HEK293 (cell line): ENCODE measurements at regions not wholly inside any gene's neighbourhood (a gene's known extent, or its start where the extent isn't known, plus 50 kb on each side); places are given as distances from the start of the nearest gene placed in this dataset.
A peak's percentile ranks its signal among the peaks of the same experiment; 100 is the strongest.

ENCODE experiments used
- CTCF ChIA-PET: fragments of 350-600 bp; formaldehyde crosslinking; extraction: SDS; loops from one replicate; lab custom pipeline; 2021; ENCODE audit warnings: antibody characterized with exemption; lab: Yijun Ruan, JAX
- POLR2A ChIA-PET: fragments of 300-600 bp; formaldehyde crosslinking; extraction: SDS; loops from one replicate; lab custom pipeline; 2020; ENCODE audit warnings: antibody characterized with exemption, inconsistent platforms; lab: Yijun Ruan, JAX
- H3K27ac ChIP-seq: fragments of 200-500 bp; sonication (Bioruptor generic); 2 replicates; pipeline ENCODE4 v1.5.1; 2014; ENCODE audit warnings: low read depth, low read length, control low read depth, inconsistent platforms; ENCODE audit errors: extremely low read depth
- H3K36me3 ChIP-seq, 2 experiments: fragments of 200-500 bp in 1 of 2; sonication (Bioruptor generic) in 1 of 2; 1 replicate in 1 of 2; 2 replicates in 1 of 2; pipeline ENCODE4 v1.5.1; 2014 to 2017; ENCODE audit warnings: inconsistent platforms in 2 of 2, low read length in 2 of 2; ENCODE audit not compliant: control insufficient read depth in 2 of 2, insufficient read depth in 1 of 2
- H3K4me1 ChIP-seq: fragments of 200-500 bp; sonication (Bioruptor generic); 2 replicates; pipeline ENCODE4 v1.5.1; 2014; ENCODE audit warnings: mild to moderate bottlenecking, low read length, inconsistent platforms; ENCODE audit not compliant: control insufficient read depth, insufficient read depth
- H3K4me3 ChIP-seq: 2 replicates; pipeline ENCODE4 v1.5.1; 2011; ENCODE audit warnings: low read depth, mild to moderate bottlenecking, control low read depth, low read length, moderate library complexity
- H3K9me3 ChIP-seq: fragments of 200-500 bp; sonication (Bioruptor generic); 2 replicates; pipeline ENCODE4 v1.5.1; 2014; ENCODE audit warnings: low read depth, low read length, inconsistent platforms; ENCODE audit not compliant: control insufficient read depth, insufficient read depth
- GLIS1 ChIP-seq: fragments of 450-650 bp; formaldehyde crosslinking; IDR thresholded peaks from 2 replicates; pipeline ENCODE4 v1.5.1; 2016; ENCODE audit warnings: missing biosample characterization, missing genetic modification characterization
- KLF1 ChIP-seq: fragments of 450-650 bp; formaldehyde crosslinking; IDR thresholded peaks from 2 replicates; pipeline ENCODE4 v1.5.1; 2016; ENCODE audit warnings: missing biosample characterization, missing genetic modification characterization
- PRDM1 ChIP-seq: fragments of 450-650 bp; formaldehyde crosslinking; IDR thresholded peaks from 2 replicates; pipeline ENCODE4; 2016; ENCODE audit warnings: missing biosample characterization, missing genetic modification characterization
- SP3 ChIP-seq: fragments of 450-650 bp; formaldehyde crosslinking; IDR thresholded peaks from 2 replicates; pipeline ENCODE4 v1.5.1; 2016; ENCODE audit warnings: missing biosample characterization, missing genetic modification characterization
- SP7 ChIP-seq: fragments of 450-650 bp; formaldehyde crosslinking; IDR thresholded peaks from 2 replicates; pipeline ENCODE4 v1.5.1; 2016; ENCODE audit warnings: missing biosample characterization, missing genetic modification characterization
- YY1 ChIP-seq: fragments of 450-650 bp; formaldehyde crosslinking; IDR thresholded peaks from 2 replicates; pipeline ENCODE4 v1.5.1; 2018; ENCODE audit warnings: missing biosample characterization, missing genetic modification characterization
- ZBTB17 ChIP-seq: fragments of 450-650 bp; formaldehyde crosslinking; IDR thresholded peaks from 2 replicates; pipeline ENCODE4 v1.5.1; 2016; ENCODE audit warnings: missing biosample characterization, missing genetic modification characterization
- ZBTB48 ChIP-seq: fragments of 450-650 bp; formaldehyde crosslinking; IDR thresholded peaks from 2 replicates; pipeline ENCODE4 v1.5.1; 2016; ENCODE audit warnings: missing biosample characterization, missing genetic modification characterization
- ZIC2 ChIP-seq: fragments of 450-650 bp; formaldehyde crosslinking; IDR thresholded peaks from 2 replicates; pipeline ENCODE4 v1.5.1; 2016; ENCODE audit warnings: missing biosample characterization, missing genetic modification characterization
- ZNF16 ChIP-seq: fragments of 450-650 bp; formaldehyde crosslinking; IDR thresholded peaks from 2 replicates; pipeline ENCODE4 v1.5.1; 2016; ENCODE audit warnings: low read depth, missing biosample characterization, missing genetic modification characterization
- ZNF311 ChIP-seq: fragments of 450-650 bp; formaldehyde crosslinking; IDR thresholded peaks from 2 replicates; pipeline ENCODE4 v1.5.1; 2017; ENCODE audit warnings: missing biosample characterization, missing genetic modification characterization, borderline replicate concordance
- ZNF341 ChIP-seq: fragments of 450-650 bp; formaldehyde crosslinking; IDR thresholded peaks from 2 replicates; pipeline ENCODE4; 2016; ENCODE audit warnings: low read depth, missing biosample characterization, missing genetic modification characterization
- ZNF366 ChIP-seq: fragments of 450-650 bp; formaldehyde crosslinking; conservative IDR thresholded peaks from 2 replicates; pipeline ENCODE4 v1.5.1; 2016; ENCODE audit warnings: missing biosample characterization, missing genetic modification characterization
- ZNF416 ChIP-seq: fragments of 450-650 bp; formaldehyde crosslinking; IDR thresholded peaks from 2 replicates; pipeline ENCODE4 v1.5.1; 2016; ENCODE audit warnings: missing biosample characterization, missing genetic modification characterization
- ZNF600 ChIP-seq: fragments of 450-650 bp; formaldehyde crosslinking; IDR thresholded peaks from 2 replicates; pipeline ENCODE4 v1.5.1; 2016; ENCODE audit warnings: missing biosample characterization, missing genetic modification characterization
- ZNF610 ChIP-seq: fragments of 450-650 bp; formaldehyde crosslinking; IDR thresholded peaks from 2 replicates; pipeline ENCODE4 v1.5.1; 2016; ENCODE audit warnings: missing biosample characterization, missing genetic modification characterization, borderline replicate concordance
- ZNF629 ChIP-seq: fragments of 450-650 bp; formaldehyde crosslinking; IDR thresholded peaks from 2 replicates; pipeline ENCODE4 v1.5.1; 2017; ENCODE audit warnings: missing biosample characterization, missing genetic modification characterization
- ZNF76 ChIP-seq: fragments of 450-650 bp; formaldehyde crosslinking; IDR thresholded peaks from 2 replicates; pipeline ENCODE4; 2016; ENCODE audit warnings: low read depth, missing biosample characterization, missing genetic modification characterization, borderline replicate concordance
- ZXDB ChIP-seq: fragments of 450-650 bp; formaldehyde crosslinking; IDR thresholded peaks from 2 replicates; pipeline ENCODE4 v1.5.1; 2016; ENCODE audit warnings: missing biosample characterization, missing genetic modification characterization
- TF ChIP-seq, protein P1 (sequence below): fragments of 450-650 bp; formaldehyde crosslinking; IDR thresholded peaks from 2 replicates; pipeline ENCODE4 v1.5.1; 2016; ENCODE audit warnings: missing biosample characterization, missing genetic modification characterization
- TF ChIP-seq, protein P2 (sequence below): sonication (generic); formaldehyde crosslinking; IDR thresholded peaks from 2 replicates; pipeline ENCODE4 v1.8.1; 2022; ENCODE audit warnings: mild to moderate bottlenecking, moderate library complexity, missing genetic modification reagents
- TF ChIP-seq, protein P3 (sequence below): fragments of 450-650 bp; formaldehyde crosslinking; IDR thresholded peaks from 2 replicates; pipeline ENCODE4 v1.5.1; 2016; ENCODE audit warnings: missing biosample characterization, missing genetic modification characterization
- TF ChIP-seq, protein P4 (sequence below): fragments of 450-650 bp; formaldehyde crosslinking; IDR thresholded peaks from 2 replicates; pipeline ENCODE4 v1.5.1; 2017; ENCODE audit warnings: missing biosample characterization, missing genetic modification characterization
- TF ChIP-seq, protein P5 (sequence below): fragments of 450-650 bp; formaldehyde crosslinking; IDR thresholded peaks from 2 replicates; pipeline ENCODE4 v1.5.1; 2017; ENCODE audit warnings: missing biosample characterization, missing genetic modification characterization

DNA sequence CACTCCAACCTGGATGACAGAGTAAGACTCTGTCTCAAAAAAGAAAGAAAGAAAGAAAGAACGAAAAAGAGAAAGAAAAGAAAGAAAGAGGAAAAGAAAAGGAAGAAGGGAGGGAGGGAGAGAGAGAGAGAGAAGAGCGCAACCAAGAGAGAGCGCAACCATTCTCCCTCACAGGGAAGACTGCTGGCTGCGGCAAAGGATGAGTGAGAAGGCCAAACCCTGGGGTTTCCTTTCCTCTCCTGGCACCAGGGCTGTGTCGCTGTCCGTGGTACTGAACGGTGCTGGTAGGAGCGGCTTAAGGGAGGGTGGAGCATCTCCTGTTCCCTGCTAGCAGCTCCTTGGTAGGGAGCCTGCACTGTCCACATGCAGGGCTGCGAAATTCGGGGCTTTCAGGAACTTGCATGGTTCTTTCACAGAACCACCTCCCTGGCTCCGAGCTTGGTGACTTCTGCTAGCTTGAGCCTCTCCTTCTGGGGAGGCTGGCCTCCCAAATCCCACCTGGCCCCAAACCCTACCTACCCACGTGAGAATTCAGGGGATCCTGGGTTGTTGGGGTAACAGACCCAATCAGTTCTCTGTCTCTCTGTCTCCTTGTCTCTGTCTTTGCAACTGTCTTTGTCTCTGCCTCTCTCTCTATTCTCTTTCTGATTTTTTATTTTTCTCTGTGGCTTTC is 51.1 kb upstream of the ZNRF4 start:
- TF ChIP-seq ZNF311 (tag by site-specific recombination) (no peak), ZIC2 (tag by site-specific recombination) (peak; percentile 32; the same call in 1 of the 2 replicates), ZNF76 (no peak), ZNF416 (no peak), KLF1 (tag by site-specific recombination) (peak; percentile 54), PRDM1 (tag by site-specific recombination) (peak; percentile 96), YY1 (tag by site-specific recombination) (no peak), SP7 (tag by site-specific recombination) (0 out of 2 replicates have a peak, but pooled peaks have one; percentile 40), ZBTB48 (peak; percentile 93), ZNF629 (tag by site-specific recombination) (0 out of 2 replicates have a peak, but pooled peaks have one; percentile 11), SP3 (tag by site-specific recombination) (0 out of 2 replicates have a peak, but pooled peaks have one; percentile 22), ZXDB (tag by site-specific recombination) (peak; percentile 55; the same call in 1 of the 2 replicates), ZNF600 (peak; percentile 78), ZBTB17 (tag by site-specific recombination) (peak; percentile 73), GLIS1 (tag by site-specific recombination) (peak; percentile 36; the same call in 1 of the 2 replicates), ZNF366 (tag by site-specific recombination) (peak; percentile 92), ZNF16 (tag by site-specific recombination) (no peak), ZNF341 (tag by site-specific recombination) (peak; percentile 40; the same call in 1 of the 2 replicates), ZNF610 (tag by site-specific recombination) (peak; percentile 82; the same call in 1 of the 2 replicates)
- TF ChIP-seq, protein P1, sequence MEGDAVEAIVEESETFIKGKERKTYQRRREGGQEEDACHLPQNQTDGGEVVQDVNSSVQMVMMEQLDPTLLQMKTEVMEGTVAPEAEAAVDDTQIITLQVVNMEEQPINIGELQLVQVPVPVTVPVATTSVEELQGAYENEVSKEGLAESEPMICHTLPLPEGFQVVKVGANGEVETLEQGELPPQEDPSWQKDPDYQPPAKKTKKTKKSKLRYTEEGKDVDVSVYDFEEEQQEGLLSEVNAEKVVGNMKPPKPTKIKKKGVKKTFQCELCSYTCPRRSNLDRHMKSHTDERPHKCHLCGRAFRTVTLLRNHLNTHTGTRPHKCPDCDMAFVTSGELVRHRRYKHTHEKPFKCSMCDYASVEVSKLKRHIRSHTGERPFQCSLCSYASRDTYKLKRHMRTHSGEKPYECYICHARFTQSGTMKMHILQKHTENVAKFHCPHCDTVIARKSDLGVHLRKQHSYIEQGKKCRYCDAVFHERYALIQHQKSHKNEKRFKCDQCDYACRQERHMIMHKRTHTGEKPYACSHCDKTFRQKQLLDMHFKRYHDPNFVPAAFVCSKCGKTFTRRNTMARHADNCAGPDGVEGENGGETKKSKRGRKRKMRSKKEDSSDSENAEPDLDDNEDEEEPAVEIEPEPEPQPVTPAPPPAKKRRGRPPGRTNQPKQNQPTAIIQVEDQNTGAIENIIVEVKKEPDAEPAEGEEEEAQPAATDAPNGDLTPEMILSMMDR (tag by site-specific recombination) = no peak
- TF ChIP-seq, protein P2, sequence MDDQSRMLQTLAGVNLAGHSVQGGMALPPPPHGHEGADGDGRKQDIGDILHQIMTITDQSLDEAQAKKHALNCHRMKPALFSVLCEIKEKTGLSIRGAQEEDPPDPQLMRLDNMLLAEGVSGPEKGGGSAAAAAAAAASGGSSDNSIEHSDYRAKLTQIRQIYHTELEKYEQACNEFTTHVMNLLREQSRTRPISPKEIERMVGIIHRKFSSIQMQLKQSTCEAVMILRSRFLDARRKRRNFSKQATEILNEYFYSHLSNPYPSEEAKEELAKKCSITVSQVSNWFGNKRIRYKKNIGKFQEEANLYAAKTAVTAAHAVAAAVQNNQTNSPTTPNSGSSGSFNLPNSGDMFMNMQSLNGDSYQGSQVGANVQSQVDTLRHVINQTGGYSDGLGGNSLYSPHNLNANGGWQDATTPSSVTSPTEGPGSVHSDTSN (CRISPR knock-in tag) = 0 out of 2 replicates have a peak, but pooled peaks have one; percentile 76
- TF ChIP-seq, protein P3, sequence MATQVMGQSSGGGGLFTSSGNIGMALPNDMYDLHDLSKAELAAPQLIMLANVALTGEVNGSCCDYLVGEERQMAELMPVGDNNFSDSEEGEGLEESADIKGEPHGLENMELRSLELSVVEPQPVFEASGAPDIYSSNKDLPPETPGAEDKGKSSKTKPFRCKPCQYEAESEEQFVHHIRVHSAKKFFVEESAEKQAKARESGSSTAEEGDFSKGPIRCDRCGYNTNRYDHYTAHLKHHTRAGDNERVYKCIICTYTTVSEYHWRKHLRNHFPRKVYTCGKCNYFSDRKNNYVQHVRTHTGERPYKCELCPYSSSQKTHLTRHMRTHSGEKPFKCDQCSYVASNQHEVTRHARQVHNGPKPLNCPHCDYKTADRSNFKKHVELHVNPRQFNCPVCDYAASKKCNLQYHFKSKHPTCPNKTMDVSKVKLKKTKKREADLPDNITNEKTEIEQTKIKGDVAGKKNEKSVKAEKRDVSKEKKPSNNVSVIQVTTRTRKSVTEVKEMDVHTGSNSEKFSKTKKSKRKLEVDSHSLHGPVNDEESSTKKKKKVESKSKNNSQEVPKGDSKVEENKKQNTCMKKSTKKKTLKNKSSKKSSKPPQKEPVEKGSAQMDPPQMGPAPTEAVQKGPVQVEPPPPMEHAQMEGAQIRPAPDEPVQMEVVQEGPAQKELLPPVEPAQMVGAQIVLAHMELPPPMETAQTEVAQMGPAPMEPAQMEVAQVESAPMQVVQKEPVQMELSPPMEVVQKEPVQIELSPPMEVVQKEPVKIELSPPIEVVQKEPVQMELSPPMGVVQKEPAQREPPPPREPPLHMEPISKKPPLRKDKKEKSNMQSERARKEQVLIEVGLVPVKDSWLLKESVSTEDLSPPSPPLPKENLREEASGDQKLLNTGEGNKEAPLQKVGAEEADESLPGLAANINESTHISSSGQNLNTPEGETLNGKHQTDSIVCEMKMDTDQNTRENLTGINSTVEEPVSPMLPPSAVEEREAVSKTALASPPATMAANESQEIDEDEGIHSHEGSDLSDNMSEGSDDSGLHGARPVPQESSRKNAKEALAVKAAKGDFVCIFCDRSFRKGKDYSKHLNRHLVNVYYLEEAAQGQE (tag by site-specific recombination) = peak; percentile 100
- TF ChIP-seq, protein P4, sequence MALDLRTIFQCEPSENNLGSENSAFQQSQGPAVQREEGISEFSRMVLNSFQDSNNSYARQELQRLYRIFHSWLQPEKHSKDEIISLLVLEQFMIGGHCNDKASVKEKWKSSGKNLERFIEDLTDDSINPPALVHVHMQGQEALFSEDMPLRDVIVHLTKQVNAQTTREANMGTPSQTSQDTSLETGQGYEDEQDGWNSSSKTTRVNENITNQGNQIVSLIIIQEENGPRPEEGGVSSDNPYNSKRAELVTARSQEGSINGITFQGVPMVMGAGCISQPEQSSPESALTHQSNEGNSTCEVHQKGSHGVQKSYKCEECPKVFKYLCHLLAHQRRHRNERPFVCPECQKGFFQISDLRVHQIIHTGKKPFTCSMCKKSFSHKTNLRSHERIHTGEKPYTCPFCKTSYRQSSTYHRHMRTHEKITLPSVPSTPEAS = no peak
- TF ChIP-seq, protein P5, sequence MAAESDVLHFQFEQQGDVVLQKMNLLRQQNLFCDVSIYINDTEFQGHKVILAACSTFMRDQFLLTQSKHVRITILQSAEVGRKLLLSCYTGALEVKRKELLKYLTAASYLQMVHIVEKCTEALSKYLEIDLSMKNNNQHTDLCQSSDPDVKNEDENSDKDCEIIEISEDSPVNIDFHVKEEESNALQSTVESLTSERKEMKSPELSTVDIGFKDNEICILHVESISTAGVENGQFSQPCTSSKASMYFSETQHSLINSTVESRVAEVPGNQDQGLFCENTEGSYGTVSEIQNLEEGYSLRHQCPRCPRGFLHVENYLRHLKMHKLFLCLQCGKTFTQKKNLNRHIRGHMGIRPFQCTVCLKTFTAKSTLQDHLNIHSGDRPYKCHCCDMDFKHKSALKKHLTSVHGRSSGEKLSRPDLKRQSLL (tag by site-specific recombination) = no peak
- Histone ChIP-seq H3K27ac (no peak overlapping the region), H3K4me3 (no peak overlapping the region), H3K4me1 (no peaks in the 10 kb centered on the region), H3K36me3 (no peaks in the 10 kb centered on the region), H3K9me3 (no peaks in the 10 kb centered on the region)
- POLR2A ChIA-PET = no interaction called here
- CTCF ChIA-PET = no interaction called here
